Activated gamma-delta T cell treated with anti-CD3 and anti-CD28 coated beads, Interleukin-2, amount 50 U/mL, for 16 hours (primary cell): ENCODE measurements at regions not wholly inside any gene's neighbourhood (a gene's known extent, or its start where the extent isn't known, plus 50 kb on each side); places are given as distances from the start of the nearest gene placed in this dataset.

Experiments used
- DNase-seq: peaks from one replicate; pipeline ENCODE4 v3.0.0-alpha.2; 2020; ENCODE audit warnings: low read depth

- DNase-seq, result no peak
These were observed 648.2 kb downstream of the VRK1 start for GRCh38 chr14:97445367-97445766.

GRCh38 chr14:97446087-97446486 is 648.9 kb downstream of the VRK1 start:
- DNase-seq, result no peak

- no peak for DNase-seq
These were observed 655.1 kb downstream of the VRK1 start for GRCh38 chr14:97452314-97452713.

GRCh38 chr14:97453991-97454390 is 656.8 kb downstream of the VRK1 start:
- no peak for DNase-seq

DNA sequence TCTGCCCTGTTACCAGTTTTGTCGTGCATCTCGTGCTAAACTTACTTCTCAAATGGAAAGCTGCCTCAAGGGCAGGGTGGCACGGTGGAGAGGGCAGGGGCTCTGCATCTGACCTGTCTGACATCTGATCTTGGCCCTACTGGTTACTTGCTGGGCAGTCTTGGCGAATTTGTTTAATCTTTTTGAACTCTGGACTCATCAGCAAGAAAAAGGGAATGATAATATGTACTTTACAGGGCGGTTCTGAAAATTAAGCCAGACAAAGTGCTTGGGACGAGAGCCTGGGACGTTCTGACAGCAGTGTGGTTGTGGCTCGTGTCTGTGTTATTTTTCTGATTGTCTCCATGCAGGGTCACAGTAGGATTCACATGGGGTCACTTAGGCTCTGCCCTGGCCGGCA is 659.3 kb downstream of the VRK1 start:
- no peak for DNase-seq

DNA sequence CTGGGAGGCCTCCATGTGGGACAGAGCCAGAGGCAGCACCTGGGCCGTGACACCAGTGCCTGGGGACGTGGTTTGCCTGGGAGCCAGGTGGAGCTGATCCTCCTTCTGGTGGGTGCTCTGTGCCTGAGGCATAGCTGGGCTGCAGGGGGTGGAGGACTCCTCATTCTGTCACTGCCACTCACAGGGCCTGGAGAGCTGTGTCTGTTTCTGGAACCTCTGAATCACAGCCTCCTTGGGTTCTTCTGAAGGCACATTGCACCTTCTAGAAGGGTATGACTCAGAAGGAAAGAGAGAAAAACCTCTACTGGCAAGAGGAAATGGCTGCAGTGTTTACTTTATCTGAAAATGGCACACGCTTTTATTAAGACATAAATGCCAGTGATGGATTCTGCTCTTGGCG is 659.8 kb downstream of the VRK1 start:
- DNase-seq, result peak; percentile 52

GRCh38 chr14:97457575-97458085 is 660.4 kb downstream of the VRK1 start:
- DNase-seq, result no peak

GRCh38 chr14:97458255-97458654 is 661.1 kb downstream of the VRK1 start:
- DNase-seq, result no peak

DNA sequence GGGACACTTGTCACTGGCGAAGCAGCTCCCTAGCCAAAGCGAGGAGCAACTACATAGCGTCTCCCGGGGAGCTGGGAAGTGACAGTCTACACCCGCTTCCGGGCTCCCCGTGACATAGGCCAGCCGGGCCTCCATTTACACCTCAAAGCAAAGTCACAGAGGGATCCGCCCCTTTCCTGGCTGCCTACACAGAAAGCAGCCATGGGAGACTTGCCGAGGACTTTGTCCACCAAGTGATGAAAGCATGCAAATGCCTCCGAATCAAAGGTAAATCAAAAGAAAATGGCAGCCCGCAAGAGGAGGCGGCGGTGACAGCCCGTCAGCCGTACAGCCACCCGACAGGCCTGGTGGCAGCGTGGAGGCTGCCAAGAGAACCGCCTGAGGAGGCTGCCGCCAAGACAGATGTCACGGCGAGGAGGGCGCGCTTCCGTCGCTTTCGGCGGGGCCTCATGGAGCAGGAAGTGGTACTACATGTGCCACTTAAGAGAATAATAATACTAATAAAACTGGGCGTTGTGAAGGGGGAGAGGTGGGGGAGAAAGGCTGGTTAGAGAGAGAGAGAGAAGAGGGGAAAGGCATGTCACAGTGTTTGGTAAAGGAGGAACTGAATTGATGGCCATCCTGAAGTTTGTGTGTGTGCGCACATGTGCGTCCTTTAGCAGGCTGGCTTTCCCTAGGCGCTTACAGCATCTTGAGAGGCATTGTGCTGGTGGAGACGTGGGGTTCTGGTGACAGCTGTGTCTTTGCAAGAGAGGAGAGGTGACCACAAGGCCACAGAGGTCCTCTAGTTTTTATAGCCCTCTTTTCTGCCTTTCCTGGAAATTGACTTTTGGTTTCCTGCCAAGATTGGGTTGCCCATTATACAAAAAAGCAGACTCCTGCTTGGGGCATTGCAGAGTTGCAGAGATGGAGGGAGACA is 661.7 kb downstream of the VRK1 start:
- DNase-seq, result peak; percentile 64

DNA sequence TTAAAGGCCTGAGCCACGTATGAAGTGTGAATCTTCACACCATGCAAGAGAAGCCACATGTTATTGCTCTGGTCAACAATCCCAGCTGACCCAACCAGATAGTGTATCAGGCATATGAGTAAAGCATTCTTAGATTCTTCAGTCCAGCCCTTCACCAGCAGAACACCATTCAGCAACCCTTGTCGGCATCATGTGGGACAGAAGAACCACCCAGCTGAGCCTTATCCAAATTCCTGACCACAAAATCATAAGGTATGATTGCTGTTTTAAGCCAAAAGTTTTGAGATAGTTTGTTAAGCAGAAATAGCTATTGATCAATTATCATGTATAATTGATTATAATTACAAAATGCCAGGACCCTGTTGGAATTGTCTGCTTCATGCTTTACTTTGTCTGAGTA is 664.9 kb downstream of the VRK1 start:
- no peak for DNase-seq

DNA sequence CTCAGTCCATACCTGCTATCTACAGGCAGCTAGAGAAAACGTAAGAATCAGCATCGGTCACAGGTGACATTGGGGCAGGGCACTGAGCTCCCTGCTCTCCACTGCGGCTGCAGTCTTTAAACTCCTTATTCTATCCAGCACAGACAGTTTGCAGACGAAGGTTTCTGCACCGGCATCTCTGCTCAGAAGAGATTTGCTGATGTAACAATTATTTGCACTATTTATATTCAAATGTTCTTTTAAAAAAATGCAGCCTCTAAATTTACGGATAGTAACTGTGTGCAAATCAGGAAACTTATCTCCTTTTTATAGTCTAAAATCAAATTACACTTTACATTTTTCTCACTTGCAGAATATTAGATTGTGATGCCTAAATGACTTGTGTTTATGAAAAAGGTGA is 671.0 kb downstream of the VRK1 start:
- DNase-seq, result no peak

DNA sequence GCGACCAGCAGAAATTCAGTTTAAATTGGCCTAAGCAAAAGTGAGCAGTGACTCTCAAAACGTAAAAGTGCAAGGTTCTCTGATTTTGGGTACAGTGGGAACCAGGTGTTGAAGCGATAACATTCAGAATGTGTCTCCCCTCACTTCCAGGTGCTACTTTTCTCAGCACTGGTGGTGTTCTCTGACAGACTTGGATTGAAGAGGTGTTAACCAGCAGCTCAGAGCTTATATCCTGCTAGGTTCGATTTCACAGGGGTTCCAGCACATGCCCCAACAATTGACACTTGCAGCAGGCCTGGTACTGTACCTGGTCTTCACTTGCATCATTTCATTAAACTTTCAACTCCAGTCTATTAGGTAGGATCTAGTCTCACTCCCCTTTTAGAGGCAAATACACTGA is 680.2 kb downstream of the VRK1 start:
- DNase-seq, result no peak

DNA sequence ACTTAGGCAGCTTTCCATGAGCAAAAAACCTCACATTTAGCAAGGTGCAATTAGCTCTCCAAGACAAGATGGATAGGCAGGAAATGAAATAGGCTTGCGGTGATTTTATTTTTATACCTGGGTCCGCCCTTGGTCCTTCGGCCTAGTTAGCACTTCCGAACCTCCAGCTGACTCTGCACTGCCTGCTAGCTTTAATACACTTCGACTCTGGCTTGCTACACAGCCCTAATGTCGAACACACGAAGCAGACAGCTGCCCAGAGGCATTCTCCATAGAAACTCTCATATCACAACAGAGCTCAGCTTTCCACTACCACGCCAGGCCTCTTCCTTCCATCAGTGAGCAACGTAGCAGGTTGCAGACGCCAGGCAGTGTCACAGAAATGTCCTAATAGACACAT is 688.0 kb downstream of the VRK1 start:
- no peak for DNase-seq

DNA sequence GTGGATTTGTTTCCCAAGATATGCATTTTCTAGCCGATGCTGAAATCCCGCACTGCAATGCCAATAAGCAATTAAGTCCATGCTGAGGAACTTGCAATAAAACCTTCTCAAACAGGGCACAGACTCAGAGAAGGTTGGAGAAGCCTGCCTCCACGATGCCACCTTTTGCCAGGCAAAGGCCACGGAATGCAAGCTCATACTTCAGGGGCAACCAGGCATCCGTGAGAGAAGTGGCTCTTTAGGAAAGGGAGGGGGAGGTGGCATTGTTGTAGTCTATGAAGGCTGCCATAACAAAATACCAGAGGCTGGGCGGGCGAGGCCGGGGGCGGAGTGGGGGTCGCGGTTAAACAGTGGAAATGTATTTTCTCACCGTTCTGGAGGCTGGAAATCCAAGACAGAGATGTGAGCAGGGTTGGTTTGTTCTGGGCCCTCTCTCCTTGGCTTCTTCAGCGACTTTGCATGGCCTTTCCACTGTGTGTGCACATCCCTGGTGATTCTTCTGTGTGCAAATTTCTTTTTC is 689.5 kb downstream of the VRK1 start:
- DNase-seq, result no peak

- DNase-seq, result no peak
These were observed 692.6 kb downstream of the VRK1 start for GRCh38 chr14:97489750-97490149.

- no peak for DNase-seq
These were observed 693.4 kb downstream of the VRK1 start for GRCh38 chr14:97490521-97491070.

DNA sequence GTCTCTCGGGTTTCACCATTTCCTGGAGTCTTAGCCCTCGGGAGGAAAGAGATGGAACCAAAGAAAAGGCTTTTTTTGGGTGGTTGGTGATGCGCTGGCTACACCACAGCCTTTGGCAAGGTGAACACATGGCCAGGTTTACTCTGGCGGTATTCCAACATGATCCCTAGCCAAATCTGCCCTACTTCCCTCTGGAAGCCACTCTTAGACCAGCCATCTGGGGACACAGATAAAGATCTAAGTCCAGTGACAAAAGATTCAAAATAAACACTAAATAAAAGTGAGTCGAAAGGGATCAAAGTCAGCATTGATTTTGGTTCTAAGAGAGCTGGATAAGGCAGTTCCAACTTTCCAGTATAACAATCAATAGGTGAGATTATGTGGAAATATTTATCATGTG is 694.5 kb downstream of the VRK1 start:
- DNase-seq, result no peak

DNA sequence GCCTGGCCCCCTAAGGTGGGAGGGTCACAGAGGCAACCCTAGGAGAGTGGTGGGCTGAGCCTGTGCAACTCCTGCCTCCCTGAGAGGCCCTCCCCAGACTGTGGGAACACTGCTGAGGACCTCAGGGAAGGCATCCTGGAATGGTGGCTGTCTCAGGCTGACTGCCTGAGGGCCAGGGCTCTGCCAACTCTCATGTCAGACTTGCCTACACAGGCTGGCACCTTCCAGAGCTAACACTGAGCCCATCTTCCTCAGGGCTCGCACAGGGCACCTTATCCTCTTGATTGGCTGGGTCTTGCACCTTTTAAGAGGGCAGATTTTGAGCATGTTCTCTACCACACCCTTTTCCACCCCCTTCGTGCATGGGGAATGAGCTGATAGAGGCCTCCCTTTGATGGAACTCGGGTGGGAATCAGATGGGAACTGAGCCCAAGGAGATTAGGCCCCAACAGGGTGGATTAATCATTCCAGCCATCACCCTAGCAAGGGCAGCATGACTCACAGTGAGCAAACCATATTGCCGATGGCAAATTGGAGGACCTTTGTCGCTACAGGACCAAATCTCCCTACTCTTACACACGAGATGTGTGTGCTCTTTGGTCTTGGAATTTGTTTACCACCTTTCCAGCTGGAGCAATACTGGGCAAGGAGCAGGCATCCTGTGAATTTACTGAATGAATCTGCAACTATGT is 702.8 kb downstream of the VRK1 start:
- no peak for DNase-seq

DNA sequence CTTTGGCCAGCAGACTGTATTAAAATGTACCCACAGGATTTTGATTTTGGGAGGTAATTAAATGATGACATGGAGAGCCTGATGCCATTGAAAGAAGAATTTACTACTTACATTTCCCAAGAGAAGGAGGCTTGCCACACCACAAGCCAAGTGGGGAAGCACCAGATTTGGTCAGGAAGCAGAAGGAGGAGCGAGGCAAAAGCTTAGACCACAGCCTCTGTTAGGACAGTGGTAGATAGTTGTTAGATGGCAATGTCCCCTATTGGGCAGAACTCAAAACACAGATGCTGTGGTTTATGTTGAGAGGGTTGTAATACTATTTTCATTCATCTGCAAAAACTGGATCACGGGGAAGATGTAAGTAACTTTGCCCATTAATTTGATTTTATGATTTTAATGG is 709.4 kb downstream of the VRK1 start:
- DNase-seq, result no peak

DNA sequence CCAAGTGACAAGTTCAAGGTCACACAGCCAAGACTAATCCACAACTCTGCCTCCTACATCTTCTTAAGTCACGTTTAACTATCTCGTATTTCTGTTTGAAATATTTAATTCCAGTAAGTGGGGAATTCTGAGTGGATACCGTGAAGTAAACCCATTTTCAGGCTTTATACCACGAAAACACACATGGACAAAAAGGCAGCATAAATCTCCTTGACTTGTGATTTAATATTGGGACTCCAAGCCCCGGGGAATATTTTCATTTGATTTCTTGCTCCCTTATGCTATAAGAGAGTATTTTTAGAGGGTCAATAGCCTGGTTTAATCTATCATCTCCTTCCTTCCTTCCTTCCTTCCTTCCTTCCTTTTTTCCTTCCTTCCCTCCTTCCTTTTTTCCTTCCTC is 716.7 kb downstream of the VRK1 start:
- no peak for DNase-seq

GRCh38 chr14:97517566-97518234 is 720.5 kb downstream of the VRK1 start:
- DNase-seq, result no peak

GRCh38 chr14:97523936-97524335 is 726.8 kb downstream of the VRK1 start:
- DNase-seq, result no peak
